HG03354 (cell line): ENCODE measurements at regions not wholly inside any gene's neighbourhood (a gene's known extent, or its start where the extent isn't known, plus 50 kb on each side); places are given as distances from the start of the nearest gene placed in this dataset.
"Not testable (repeated sequence)": the region's sequence is repeated elsewhere in the genome, so short reads cannot be mapped to it uniquely, and the experiment has no call there.

Source experiments
- ATAC-seq: cut with Tn5 transposase; IDR thresholded peaks from one replicate; pipeline ENCODE4 v1.9.1; 2021; ENCODE audit warnings: mild to moderate bottlenecking; ENCODE audit not compliant: unreplicated experiment, poor library complexity, severe bottlenecking

DNA sequence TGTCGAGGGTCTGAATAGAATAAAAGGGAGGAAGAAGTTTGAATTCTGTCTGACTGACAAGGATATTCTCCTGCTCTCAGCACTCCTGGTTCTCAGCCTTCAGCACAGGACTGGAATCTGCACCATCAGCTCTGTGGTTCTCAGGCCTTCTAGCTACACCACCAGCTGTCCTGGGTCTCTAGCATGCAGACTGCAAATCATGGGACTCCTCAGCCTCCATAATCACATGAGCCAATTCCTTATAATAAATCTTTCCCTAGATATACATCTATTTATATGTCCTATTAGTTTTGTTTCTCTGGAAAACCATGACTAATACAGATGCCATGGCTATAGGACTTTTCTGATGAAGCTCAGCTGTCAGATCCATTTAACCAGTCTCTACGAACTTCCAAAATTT, 132.8 kb upstream of the ECI2 start:
- ATAC-seq = no peak

- no peak for ATAC-seq
These were observed 130.4 kb upstream of the ECI2 start for GRCh38 chr6:4265740-4266139.

DNA sequence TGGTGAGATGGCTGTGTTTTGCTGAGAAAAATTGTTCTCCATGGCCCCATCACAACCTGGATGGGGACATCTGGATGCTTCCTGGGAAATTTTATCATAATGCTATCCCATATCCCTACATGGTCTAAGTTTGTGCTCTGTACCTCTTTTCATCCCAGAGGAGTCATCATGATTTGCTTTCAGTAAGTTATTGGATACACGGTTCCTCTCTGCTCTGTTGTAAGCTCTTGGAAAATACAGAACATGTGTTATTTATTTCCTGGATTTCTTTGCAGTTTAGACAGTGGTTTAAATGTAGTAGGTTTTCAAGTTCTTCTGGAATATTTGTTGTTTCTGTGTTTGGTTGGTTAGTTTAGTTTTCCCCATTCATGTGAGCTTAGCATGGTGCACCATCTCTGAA, 129.2 kb upstream of the ECI2 start:
- no peak for ATAC-seq

- no peak for ATAC-seq
These were observed 128.7 kb upstream of the ECI2 start for GRCh38 chr6:4264081-4264480.

DNA sequence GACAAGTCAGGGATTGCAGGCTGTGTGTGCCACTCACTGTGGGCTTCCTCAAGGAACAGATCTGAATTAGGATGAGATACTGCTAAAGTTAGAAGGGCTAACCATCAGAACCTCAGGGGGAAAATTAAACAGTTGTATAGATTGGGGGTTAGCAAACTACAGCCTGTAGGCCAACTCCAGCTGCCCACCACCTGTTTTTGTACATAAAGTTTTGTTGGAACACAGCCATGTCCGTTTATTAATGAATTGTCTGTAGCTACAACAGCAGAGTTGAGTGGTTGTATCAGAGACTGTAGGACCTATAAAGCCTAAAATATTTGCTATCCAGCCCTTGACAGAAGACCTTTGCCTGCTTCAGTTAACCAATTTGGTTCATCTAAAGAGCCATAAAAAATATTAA, 127.2 kb upstream of the ECI2 start:
- no peak for ATAC-seq

GRCh38 chr6:4259391-4259790, 124.0 kb upstream of the ECI2 start:
- no peak for ATAC-seq

GRCh38 chr6:4258733-4259132, 123.4 kb upstream of the ECI2 start:
- no peak for ATAC-seq

- ATAC-seq = no peak
These were observed 121.6 kb upstream of the ECI2 start for GRCh38 chr6:4256969-4257368.

DNA sequence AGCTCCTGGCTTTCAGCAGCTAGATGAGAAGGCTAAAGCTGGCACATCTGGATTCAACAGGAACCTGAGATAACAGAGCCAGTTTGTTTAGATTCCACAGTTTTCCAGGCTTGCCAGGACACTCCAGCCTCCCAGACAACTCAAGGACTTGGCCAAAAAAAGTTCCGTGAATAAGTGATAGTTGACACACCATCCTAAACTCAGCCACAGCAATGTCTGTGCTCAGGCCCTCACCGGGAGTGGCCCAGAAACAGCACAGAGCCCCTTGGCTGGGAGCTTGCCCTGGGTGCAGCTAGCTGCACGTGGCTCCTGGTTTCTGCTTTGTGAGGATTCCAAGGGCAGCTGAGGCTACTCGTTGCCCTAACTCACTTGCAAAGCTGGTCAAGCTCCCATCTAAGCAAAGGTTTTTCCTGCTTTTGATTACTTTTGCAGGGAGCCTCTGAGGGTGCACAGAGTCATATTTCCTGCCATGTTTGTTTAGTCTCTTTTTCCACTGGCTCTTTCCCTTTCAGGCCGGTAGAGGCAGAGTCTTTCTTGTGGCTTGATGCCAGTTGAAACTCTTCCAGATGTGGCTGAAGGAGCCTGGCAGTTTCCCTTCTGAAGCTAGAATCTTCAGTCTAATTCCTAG, 118.3 kb upstream of the ECI2 start:
- ATAC-seq = no peak

DNA sequence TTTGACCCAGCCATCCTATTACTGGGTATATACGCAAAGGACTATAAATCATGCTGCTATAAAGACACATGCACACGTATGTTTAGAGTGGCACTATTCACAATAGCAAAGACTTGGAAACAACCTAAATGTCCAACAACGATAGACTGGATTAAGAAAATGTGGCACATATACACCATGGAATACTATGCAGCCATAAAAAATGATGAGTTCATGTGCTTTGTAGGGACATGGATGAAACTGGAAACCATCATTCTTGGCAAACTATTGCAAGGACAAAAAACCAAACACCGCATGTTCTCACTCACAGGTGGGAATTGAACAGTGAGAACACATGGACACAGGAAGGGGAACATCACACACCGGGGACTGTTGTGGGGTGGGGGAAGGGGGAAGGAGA, 117.1 kb upstream of the ECI2 start:
- not testable (repeated sequence) for ATAC-seq

- ATAC-seq = no peak
These were observed 115.3 kb upstream of the ECI2 start for GRCh38 chr6:4250645-4251044.

DNA sequence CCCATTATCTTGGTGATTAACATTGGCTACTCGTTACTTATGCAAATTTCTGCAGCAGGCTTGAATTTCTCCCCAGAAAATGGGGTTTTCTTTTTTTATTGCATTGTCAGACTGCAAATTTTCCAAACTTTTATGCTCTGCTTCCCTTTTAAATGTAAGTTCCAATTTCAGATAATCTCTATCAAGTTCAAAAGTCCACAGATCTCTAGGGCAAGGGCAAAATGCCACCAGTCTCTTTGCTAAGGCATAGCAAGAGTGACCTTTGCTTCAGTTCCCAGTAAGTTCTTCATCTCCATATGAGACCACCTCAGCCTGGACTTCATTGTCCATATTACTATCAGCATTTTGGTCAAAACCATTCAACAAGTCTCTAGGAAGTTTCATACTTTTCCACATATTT, 108.5 kb upstream of the ECI2 start:
- ATAC-seq = not testable (repeated sequence)

GRCh38 chr6:4243237-4243636, 107.9 kb upstream of the ECI2 start:
- no peak for ATAC-seq

DNA sequence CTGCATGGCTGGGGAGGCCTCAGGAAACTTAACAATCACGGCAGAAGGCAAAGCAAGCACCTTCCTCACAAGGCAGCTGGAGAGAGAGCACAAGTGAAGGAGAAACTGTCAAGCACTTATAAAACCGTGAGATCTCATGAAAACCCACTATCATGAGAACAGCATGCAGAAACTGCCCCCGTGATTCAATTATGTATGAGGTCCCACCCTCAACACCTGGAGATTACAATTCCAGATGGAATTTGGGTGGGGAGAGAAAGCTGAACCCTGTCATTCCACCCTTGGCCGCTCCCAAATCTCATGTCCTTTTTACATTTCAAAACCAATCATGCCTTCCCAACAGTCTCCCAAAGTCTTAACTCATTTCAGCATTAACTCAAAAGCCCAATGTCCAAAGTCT, 107.2 kb upstream of the ECI2 start:
- ATAC-seq = no peak

GRCh38 chr6:4240148-4240547, 104.8 kb upstream of the ECI2 start:
- no peak for ATAC-seq

DNA sequence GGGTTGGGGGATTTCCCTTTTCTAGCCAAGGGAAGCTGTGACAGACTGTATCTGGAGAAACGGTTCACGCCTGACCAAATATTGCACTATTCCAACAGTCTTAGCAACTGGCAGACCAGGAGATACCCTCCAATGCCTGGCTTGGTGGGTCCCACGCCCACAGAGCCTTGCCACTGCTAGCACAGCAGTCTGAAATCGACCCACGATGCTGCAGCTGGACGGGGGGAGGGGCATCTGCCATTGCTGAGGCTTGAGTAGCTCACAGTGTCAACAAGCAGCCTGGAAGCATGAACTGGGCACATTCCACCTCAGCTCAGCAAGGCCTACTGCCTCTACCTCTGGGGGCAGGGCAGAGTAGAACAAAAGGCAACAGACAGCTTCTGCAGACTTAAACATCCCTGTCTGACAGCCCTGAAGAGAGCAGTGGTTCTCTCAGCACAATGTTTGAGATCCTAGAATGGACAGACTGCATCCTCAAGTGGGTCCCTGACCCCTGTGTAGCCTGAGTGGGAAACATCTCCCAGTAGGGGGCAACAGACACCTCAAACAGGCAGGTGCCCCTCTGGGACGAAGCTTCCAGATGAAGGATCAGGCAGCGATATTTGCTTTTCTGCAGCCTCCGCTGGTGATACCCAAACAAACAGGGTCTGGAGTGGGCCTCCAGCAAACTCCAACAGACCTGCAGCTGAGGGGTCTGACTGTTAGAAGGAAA, 89.9 kb upstream of the ECI2 start:
- no peak for ATAC-seq

- ATAC-seq = no peak
These were observed 88.9 kb upstream of the ECI2 start for GRCh38 chr6:4224067-4224978.

GRCh38 chr6:4220558-4220957, 85.2 kb upstream of the ECI2 start:
- no peak for ATAC-seq

GRCh38 chr6:4218619-4219317, 83.4 kb upstream of the ECI2 start:
- not testable (repeated sequence) for ATAC-seq

DNA sequence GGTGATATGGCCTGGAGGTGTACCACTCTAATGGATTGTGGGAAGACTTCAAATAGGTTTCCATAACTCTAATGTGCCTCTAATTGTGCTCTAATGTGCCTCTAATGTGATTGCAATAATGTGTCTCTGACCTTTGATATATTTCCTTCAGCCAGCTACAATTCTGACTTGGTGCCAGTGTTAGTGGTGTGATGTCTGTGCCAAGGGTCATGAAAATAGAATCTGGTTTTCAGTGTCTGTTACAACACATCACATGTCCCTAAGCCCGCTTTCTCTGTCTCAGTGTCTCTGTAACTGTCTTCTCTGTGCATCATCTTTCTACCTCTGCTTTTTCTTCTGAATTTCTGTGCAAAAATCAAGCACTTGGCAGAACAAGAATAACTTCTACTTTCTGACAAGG, 77.2 kb upstream of the ECI2 start:
- no peak for ATAC-seq
